DMS 273 (cell line): ENCODE measurements at regions not wholly inside any gene's neighbourhood (a gene's known extent, or its start where the extent isn't known, plus 50 kb on each side); places are given as distances from the start of the nearest gene placed in this dataset.

ENCODE experiments used
- DNase-seq: peaks from one replicate; lab custom pipeline; 2025; ENCODE audit not compliant: unreplicated experiment; lab: John Stamatoyannopoulos, UW

- no peak for DNase-seq
Measured at GRCh38 chr22:44442186-44442815, 55.7 kb downstream of the RTL6 start.

- DNase-seq, result no peak
Measured at GRCh38 chr22:44441401-44442185, 56.4 kb downstream of the RTL6 start.

GRCh38 chr22:44440224-44441160, 57.5 kb downstream of the RTL6 start:
- DNase-seq, result no peak

- no peak for DNase-seq
Measured at GRCh38 chr22:44439356-44440223, 58.4 kb downstream of the RTL6 start.

GRCh38 chr22:44438481-44439131, 59.4 kb downstream of the RTL6 start:
- no peak for DNase-seq

GRCh38 chr22:44438056-44438455, 60.0 kb downstream of the RTL6 start:
- no peak for DNase-seq

- DNase-seq, result no peak
Measured at GRCh38 chr22:44437216-44438055, 60.6 kb downstream of the RTL6 start.

GRCh38 chr22:44436736-44437135, 61.3 kb downstream of the RTL6 start:
- DNase-seq, result no peak

GRCh38 chr22:44431256-44431655, 66.8 kb downstream of the RTL6 start:
- no peak for DNase-seq

- DNase-seq, result no peak
Measured at GRCh38 chr22:44430716-44431115, 67.3 kb downstream of the RTL6 start.

- DNase-seq, result no peak
Measured at GRCh38 chr22:44429941-44430587, 68.0 kb downstream of the RTL6 start.

GRCh38 chr22:44428941-44429830, 68.8 kb downstream of the RTL6 start:
- DNase-seq, result no peak

GRCh38 chr22:44427611-44428470, 70.2 kb downstream of the RTL6 start:
- no peak for DNase-seq

GRCh38 chr22:44426981-44427380, 71.1 kb downstream of the RTL6 start:
- DNase-seq, result no peak

- DNase-seq, result no peak
Measured at GRCh38 chr22:44425694-44426045, 72.4 kb downstream of the RTL6 start.

GRCh38 chr22:44424867-44425693, 73.0 kb downstream of the RTL6 start:
- DNase-seq, result no peak
